ENCODE measurements at regions not wholly inside any gene's neighbourhood (a gene's known extent, or its start where the extent isn't known, plus 50 kb on each side); places are given as distances from the start of the nearest gene placed in this dataset.

DNA sequence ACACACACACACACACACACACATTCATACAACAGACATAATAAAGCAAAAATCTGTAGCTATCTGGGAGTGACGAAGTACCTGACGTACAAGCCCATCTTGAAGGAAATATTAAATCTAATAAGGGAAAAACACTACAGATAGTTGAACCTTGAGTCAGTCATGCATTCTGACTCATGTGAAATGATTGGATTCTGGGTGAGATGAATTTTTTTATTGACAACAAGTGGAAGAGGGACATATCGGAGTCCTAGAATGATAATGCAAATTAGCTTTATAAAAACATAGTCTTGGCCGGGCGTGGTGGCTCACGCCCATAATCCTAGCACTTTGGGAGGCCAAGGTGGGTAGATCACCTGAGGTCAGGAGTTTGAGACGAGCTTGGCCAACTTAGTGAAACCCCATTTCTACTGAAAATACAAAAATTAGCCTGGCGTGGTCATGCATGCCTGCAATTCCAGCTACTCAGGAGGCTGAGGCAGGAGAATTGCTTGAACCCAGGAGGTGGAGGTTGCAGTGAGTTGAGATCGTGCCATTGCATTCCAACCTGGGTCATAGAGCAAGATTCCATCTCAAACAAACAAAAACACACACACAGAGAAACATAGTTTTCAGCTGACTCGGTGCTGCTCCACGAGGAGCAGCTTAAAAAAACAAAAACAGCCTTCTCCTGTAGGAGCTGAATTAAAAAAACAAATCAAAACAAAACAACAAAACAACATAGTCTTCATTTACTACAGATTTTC, 154.4 kb upstream of the MKLN1 start:
- peak overlapping the region; percentile 31 for H3K27ac ChIP-seq
- DNase-seq (ENCODE audit: low read depth, low spot score): no peak

DNA sequence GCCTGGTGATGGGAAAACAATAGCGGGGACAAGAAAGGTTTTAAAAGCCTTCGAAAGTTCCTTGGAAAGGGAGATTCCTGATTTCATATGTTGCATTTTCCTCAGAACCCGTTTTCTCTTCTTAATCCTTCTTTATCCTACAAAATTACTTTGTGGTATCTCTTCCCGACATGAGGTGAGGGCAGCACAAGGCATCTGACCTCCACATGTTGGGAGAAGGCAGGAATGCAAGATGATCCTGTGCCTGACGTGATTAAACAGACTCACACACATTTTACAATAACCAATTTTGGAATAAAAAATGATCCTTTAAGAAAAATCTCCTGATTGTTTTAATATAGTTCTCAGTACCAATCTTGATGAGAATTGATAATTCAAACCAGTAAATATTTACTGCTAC, 153.3 kb upstream of the MKLN1 start:
- H3K27ac ChIP-seq: no peak overlapping the region
- DNase-seq (ENCODE audit: low read depth, low spot score): no peak

DNA sequence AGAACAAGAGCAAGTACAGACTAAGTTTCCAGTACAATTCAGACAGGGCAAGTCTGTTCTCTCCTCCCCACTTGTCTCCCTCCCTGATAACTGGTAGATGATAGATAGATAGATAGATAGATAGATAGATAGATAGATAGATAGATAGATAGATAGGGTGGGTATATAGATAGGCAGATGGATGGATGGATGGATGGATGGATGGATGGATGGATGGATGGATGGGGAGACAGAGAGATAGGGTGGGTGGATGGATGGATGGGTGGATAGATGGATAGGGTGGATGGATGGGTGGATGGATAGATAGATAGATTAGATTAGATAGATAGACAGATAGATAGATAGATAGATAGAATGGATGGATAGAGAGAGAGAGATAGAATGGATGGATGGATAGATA, 152.8 kb upstream of the MKLN1 start:
- DNase-seq (ENCODE audit: low read depth, low spot score): no peak
- H3K27ac ChIP-seq: no peak overlapping the region

DNA sequence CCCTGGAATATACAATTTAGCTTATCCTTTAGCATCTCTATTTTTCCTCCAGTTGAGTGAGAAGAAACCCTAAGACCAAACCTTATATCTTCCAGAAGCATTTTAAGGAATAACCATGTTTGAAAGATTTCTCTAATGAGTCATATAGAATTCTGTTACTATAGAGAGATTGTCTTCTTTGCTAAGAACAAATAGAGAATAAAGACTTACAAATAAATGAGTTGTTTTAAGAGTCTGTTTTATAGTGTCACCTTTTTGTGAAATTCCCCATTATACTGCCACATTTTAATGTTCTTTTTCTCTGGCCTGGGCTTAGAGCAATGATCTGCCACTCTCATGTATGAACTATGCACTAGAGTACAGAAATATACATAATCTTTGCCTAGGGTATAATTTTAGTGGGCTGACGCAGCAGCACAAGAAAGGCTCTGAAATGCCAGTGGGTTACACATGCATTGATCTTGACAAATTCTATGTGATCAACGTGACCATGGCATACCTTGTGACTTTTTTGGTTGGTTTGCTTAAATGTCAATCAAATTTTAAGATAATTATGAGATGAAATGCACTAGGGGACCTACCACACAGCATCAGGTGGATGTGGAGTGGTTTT, 145.1 kb upstream of the MKLN1 start:
- no peak for DNase-seq (ENCODE audit: low read depth, low spot score)
- no peak overlapping the region for H3K27ac ChIP-seq

DNA sequence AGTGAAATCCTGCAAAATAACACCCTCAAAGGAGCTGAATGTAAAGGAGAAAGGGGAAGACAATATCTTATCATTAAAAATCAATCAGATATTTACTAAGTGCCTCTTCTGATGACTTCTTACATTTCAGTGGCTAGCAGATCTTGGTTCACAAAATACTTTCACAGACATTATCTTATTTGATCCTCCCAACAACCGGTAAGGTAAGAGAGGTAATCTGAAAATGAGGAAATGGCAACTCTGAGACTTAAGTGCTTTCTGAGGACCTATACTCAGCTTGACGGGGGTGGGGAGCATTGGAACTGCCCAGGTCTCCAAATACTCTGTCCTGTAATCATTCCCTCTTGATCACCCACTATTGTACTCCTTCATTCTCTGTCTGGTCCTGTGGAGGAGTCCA, 144.6 kb upstream of the MKLN1 start:
- DNase-seq (ENCODE audit: low read depth, low spot score): no peak
- peak overlapping the region; percentile 14 for H3K27ac ChIP-seq

DNA sequence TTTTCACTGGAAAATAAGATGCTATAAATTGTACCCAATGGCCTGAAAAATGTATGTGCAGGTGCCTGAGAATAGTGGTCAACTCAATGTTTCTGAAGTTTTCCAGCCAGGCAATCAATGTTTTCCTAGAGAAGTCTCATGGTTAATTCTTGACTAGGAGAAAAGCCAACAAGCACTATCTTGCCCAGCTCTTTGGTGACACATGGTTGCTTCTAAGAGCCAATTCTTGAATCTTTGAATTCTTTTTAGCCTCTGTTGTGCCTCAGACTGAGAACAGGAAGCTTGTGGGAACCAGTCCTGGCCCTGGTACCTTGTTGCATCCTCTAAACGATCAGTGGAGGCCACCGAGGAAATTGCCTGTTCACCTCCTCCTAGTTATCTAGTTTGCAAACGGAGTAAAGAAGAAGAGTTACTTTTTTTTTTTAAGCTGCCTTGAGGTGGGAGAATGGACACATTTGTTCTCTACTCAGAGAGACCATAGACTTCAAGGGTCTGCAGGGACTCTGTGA, 144.0 kb upstream of the MKLN1 start:
- H3K27ac ChIP-seq: peak overlapping the region; percentile 14
- no peak for DNase-seq (ENCODE audit: low read depth, low spot score)

DNA sequence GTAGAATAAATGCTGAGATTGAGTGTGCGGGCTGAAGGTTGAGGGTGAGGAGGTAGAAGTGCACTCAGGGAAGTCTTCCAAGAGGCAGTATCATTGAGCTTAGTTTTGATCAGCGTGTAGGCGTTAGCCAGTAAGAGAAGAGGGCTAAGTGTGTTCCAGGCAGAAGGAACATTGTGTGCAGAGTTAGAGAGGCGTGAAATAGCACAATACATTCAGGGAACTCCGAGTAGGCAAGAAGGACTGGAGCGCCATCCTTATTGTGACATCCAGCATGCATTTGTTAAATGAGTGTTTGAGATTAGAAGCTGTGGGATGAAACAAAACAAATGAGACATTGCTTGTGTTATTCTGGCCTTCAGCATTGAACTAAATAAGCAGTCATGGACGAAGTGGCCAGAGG, 140.9 kb upstream of the MKLN1 start:
- H3K27ac ChIP-seq: no peak overlapping the region
- no peak for DNase-seq (ENCODE audit: low read depth, low spot score)

DNA sequence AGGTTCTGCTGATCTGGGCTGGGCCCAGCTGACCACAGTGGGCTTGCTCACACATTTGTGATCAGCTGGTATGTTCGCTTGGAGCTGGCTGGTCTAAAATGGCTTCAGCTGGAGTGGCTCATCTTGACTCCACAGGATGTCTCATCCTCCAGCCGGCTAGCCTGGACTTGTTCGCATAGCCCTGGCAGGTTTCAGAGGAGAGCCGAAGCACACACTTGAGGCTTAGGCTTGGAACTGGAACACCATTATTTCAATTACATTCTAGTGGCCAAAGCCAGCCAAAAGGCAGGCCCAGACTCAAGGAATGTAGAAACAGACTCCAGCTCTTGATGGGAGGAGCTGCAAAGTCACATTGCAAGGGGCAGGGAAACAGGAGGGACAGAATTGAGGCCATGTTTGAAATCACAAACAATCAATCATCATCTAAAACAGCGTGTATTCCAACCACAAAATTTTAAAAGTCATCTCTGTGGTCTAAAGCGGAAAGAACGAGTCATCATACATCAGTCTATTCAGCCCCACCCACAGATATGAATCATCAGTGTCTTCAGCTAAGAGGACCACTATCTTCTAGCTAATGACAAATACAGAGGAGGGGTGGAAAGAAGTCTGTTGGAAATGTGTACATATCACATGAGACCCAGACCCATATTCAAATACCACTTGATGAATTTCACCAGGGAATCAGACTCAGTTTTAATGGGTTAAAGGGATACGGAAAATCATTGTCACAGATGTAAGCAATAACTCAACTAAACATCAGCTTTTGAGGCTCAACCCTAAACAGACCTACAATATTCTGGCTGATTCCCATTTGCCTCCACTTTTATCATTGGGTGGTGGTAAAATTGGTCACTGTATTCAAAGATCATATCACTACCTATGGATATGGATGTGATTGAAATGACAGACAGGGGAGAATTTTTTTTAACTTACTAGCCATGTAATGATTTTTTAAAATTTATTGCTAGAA, 139.0 kb upstream of the MKLN1 start:
- peak; percentile 97 for DNase-seq (ENCODE audit: low read depth, low spot score)
- peak overlapping the region; percentile 96 for H3K27ac ChIP-seq

DNA sequence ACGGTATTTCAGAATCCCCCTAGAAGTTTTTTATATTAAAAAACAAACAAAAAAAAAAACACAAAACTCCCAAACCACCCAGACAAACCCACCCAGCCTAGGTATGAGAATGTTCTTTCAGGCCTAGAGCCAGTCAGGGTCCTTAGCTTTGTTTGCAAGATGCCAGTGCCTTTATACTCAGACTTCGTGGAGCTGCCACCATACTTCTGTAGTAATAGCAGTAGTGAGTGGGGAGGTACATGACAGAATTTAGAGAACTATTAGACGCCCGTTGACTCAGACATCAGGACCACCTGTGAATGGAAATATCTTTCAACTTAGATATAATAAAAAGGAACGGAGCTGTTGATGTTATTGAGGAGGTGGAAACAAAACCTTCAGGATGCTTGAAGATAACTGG, 138.2 kb upstream of the MKLN1 start:
- H3K27ac ChIP-seq: peak overlapping the region; percentile 96
- no peak for DNase-seq (ENCODE audit: low read depth, low spot score)

DNA sequence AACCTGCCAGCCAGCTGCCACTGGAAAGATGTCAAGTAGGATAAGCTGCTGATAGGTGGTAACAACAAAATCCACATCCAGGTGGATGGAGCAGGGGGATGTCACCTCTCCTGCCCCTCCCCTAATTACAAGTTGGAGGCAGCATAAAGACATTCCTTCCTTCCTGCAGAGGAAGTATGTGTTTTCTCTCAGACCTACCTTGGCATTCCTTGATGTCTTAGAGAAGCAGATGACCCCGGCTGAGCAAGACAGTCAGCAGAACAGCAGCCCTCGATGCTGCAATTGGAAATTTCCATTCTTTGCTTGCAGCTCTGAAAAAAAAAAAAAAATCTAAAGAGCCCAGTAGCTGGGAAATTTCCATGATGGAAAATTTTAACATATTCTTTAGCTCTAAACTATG, 137.5 kb upstream of the MKLN1 start:
- no peak overlapping the region for H3K27ac ChIP-seq
- no peak for DNase-seq (ENCODE audit: low read depth, low spot score)

DNA sequence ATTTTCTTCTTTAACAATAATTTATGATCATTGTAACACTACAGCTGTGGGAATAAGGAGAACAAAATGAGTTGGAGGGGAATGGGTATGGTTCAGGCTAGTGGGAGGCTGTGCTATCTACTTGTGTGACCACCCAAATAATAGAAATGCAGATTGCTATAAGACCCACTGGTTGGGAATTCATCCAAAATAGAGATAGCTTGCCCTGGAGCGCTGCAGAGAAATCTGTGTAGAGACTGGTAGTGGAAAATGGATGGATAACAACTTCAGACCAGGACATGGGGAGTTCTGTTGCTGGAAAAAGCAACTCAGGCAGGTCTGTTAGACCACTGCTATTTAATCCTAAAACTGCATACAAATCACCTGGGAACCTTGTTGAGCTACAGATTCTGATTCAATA, 137.1 kb upstream of the MKLN1 start:
- no peak for DNase-seq (ENCODE audit: low read depth, low spot score)

DNA sequence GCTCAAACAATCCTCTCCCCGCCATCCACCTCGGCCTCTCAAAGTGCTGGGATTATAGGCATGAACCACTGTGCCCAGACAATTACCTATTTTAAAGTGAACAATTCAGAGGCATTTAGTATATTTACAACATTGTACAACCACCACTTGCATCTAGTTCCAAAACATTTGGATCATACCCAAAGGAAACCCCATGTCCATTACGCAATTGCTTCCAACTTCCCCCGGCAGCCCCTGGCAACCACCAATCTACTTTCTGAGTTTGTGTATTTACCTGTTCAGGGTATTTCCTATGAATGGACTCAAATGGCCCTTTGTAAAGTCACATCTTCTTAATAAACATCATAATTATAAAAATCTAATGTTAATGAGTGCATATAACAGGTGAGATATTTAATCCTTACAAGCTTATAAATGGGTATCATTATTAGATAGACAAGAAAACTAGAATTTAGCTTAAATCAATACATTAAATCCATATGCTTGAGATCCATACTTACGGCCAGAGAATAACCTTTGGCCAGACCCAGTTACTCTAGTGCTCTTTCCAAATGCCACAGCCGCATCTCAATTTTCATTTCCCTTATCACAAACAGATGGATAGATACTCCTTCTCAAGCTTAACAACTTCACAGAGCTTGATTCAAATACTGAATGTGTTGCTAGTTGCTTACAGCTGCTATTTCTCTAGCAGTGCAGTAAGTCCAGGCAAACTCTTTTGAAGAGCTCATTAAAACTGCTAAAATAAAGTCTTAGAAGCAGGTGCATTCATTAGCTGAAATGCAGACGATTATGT, 133.4 kb upstream of the MKLN1 start:
- no peak for DNase-seq (ENCODE audit: low read depth, low spot score)
- no peak overlapping the region for H3K27ac ChIP-seq

More for the DNA sequence above, 137.1 kb upstream of the MKLN1 start:
- H3K27ac ChIP-seq: no peak overlapping the region

DNA sequence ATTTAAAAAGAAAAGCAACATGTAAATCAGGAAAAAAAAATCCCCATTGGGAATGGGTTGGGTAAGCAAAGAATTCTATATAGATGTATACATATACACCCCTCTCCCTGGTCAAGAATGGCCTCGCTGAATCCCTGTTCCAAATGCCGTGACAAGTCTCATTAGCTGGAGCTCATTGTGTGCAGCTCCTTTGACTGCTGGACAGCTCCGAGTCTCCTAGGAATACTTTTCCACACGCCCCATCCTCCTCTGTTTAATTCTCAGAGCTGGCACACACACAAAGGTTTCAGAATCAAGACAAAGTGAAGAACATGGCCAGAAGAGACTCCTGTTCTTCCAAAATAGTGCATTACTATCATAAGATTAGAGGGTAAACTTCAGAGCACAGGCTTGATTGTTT, 130.9 kb upstream of the MKLN1 start:
- DNase-seq (ENCODE audit: low read depth, low spot score): no peak
- H3K27ac ChIP-seq: no peak overlapping the region

DNA sequence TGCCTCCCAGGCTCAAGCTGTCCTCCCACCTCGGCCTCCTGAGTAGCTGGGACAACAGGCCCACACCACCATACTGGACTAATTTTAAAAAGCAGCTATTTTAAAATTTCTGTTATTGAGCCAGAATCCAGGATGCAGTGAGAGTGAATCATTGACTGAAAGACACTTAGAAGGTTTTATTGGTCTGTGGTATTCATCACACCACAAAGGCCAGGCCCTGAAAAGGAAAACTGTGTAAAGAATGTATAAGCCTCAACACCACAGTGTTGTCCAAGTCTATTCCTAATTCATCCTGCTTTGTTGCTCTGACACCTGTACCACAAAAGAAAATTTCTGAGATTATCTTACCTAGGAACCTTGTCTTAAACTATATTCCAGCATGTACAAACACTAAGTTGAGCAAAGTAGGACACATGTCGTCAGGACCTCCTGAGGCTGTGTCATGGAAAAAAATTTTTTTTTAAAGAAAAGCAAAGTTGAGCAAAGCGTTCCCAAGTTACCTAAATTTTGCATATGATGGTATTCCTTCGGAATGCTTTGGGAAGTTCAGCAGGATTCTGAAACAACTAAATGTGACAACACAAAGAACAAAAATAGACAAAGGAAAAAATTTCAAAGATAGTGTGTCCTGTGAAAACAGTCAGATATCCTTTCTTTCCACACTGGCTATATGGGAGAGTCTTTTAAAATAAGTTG, 129.6 kb upstream of the MKLN1 start:
- no peak for DNase-seq (ENCODE audit: low read depth, low spot score)

DNA sequence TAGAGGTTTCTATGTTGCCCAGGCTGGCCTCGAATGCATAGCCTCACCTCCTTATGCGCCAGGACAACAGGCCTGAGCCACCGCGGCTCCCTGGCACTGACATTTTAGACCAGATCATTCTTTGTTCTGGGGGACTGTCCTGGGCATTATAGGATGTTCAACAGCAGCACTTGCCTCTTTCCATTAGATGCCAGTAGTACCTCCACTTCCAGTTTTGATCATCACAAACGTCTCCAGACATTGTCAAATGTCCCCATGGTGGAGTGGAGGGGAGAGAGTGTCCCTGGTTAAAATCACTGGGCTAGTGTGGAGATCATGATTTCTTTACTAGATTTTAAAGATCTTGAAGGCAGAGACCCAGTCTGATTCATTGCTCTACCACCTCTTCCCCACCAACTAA, 125.2 kb upstream of the MKLN1 start:
- no peak overlapping the region for H3K27ac ChIP-seq
- no peak for DNase-seq (ENCODE audit: low read depth, low spot score)

More for the DNA sequence above, 129.6 kb upstream of the MKLN1 start:
- no peak overlapping the region for H3K27ac ChIP-seq

DNA sequence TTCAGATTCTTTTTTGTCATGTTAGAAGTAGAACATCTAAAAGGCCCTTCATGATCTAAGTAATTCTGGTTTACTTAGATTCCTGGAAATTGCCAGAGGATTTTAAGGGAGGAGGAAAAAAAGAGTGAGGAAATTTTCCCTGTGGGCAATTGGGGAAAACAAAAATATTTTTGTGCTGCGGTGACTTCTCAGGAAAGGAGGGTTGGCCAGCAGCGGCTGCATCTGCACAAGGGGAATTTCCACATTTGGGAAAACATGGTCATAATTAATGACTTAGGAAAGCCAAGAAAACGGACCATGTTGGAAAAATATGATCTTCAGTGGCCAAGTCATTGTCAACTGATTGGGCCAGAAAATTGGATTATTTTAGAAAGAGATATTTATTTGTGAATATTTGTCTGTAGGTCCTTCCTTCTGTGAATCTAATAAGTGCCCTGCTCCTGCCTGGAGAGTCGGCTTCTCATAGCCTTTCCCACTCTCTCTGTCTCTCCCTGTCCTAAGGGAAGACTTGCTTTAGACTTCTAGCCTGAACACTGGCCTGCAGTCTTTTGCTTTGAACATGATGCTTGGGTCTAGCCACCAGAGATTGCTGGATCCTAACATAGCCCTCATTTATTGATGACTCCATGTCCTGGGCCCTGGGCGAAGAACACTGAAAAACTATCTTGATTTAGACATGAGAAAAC, 124.2 kb upstream of the MKLN1 start:
- no peak for DNase-seq (ENCODE audit: low read depth, low spot score)
- no peak overlapping the region for H3K27ac ChIP-seq

DNA sequence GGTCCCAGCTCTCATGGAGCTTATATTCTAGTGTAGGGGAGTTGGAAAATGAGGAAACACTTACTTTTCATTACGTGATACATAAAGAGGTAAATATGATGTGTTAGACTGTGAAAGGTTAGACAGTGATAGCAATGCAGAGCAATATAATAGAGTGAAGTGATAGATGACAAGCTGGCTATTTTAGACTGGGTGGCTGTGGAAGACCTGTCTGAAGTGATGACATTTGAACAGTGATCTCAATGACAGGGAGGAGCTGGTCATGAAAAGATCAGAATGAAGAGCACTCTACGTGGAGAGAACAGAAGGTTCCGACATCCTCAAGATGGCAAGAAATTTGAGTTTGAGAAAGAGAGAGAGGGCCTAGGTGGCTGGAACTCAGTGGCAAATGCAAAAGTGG, 118.9 kb upstream of the MKLN1 start:
- DNase-seq (ENCODE audit: low read depth, low spot score): no peak
- H3K27ac ChIP-seq: no peak overlapping the region

DNA sequence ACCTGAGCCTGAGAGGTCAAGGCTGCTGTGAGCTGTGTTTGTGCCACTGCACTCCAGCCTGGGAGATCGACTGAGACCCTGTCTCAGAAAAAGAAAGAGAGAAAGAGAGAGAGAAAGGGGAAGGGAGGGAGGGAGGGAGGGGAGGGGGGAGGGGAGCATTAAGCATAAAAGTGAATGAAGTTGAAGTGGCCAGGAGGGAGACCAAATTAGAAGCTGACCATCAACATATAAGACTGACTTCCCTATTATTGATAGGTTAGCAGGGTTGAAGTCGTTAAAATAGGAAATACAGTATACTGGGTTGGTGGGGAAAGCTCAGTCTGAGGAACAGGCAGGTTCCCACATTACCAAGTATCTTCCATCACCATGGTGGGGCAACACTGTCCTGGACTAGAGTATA, 117.1 kb upstream of the MKLN1 start:
- no peak overlapping the region for H3K27ac ChIP-seq
- no peak for DNase-seq (ENCODE audit: low read depth, low spot score)

DNA sequence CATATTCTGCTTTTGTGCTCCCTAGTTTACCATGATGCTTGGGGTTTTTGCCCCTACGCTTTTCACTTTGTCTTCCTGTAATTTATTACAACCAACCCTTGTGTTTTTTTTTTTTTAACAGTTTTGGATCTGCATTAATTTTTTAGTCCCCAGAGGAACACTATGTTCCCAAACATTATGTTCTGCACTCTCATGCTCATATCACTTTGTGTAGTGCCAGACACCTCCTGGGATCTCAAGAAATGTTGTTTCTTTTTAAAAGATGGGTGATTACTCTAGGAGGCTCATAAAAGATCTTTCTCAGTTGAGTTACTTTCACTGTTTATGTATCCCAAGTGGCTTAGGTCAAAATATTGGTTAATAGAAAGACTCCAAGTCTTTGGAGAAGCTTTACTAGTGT, 116.2 kb upstream of the MKLN1 start:
- no peak for DNase-seq (ENCODE audit: low read depth, low spot score)
- no peak overlapping the region for H3K27ac ChIP-seq

Measured in epithelial cell of prostate (primary cell).